GM12875 (cell line): ENCODE measurements at regions not wholly inside any gene's neighbourhood (a gene's known extent, or its start where the extent isn't known, plus 50 kb on each side); places are given as distances from the start of the nearest gene placed in this dataset.

Source experiments
- H3K4me3 ChIP-seq: one replicate; pipeline ENCODE4 v1.5.1; 2011; ENCODE audit warnings: low read depth, low read length, control low read depth
- TF ChIP-seq, protein P1 (sequence below): IDR thresholded peaks from 2 replicates; pipeline ENCODE4 v1.5.1; 2011; ENCODE audit warnings: low read depth, mild to moderate bottlenecking, control low read depth, inconsistent platforms, low read length, moderate library complexity, borderline replicate concordance; ENCODE audit not compliant: insufficient read depth

DNA sequence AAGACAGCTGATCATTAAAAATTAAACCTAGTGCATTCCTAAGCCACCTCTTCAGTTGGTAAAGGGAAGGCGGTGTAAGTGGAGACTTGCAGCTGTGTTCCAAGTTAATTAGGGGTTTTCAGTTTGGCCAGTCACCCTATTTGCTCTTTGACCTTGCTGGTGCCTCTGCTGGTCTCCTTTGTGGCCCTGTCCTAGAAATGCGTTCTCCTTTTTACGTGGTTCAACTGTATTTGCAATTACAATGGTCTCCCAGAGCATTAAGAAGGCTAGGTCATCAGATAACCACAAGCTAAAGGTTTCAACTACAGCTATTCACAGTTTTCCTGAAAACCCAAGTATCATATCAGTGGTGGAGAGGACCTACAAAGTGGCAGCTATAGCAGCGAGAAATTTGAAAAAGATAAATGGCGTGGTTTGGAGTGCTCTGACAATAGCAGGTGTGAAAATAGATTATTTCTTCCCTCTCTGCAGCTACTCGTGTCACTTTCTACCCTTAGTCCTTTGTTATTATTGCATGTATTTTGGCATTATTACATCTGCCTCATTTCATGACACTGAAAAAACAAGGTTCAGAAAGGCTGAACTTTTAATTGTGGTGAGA is 203.5 kb upstream of the TBC1D5 start:
- H3K4me3 ChIP-seq, result no peak overlapping the region
- TF ChIP-seq, protein P1, sequence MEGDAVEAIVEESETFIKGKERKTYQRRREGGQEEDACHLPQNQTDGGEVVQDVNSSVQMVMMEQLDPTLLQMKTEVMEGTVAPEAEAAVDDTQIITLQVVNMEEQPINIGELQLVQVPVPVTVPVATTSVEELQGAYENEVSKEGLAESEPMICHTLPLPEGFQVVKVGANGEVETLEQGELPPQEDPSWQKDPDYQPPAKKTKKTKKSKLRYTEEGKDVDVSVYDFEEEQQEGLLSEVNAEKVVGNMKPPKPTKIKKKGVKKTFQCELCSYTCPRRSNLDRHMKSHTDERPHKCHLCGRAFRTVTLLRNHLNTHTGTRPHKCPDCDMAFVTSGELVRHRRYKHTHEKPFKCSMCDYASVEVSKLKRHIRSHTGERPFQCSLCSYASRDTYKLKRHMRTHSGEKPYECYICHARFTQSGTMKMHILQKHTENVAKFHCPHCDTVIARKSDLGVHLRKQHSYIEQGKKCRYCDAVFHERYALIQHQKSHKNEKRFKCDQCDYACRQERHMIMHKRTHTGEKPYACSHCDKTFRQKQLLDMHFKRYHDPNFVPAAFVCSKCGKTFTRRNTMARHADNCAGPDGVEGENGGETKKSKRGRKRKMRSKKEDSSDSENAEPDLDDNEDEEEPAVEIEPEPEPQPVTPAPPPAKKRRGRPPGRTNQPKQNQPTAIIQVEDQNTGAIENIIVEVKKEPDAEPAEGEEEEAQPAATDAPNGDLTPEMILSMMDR, result no peak

DNA sequence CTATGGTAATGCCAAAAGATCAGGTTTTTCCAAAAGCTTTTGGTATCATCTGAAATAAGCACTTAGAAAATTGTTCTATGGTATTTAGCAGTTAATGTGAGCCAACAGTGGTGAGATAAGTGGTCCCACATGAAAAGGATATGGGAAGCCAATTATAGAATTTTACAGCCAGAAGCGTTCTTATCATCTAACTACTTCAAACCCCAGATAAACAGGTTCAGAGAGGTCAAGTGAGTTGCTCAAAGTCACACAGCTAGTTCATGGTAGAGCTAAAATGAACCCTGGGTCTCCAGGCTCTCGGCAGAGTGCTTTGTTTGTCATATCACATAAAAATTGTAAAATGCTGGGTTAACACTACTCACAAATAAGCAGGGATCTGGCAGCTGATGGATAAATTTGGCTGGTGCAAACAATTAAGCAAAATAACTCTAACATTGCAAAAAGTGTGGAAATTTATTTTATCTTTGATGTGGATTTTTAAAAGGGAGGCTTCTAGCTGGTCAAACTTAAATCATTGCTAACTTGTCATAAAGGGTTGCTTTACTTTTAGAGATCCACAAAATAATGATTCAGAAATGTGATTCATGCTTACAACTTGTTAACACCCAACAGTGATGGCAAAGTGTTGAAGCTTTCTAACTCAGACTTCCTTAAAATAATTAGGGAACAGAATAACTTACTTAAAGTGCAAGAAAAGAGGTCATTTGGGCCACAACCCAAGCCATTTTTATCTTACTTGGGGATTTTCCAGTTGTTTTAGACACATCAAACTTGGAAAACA is 202.8 kb upstream of the TBC1D5 start:
- H3K4me3 ChIP-seq, result no peak overlapping the region
- TF ChIP-seq, protein P1, result no peak

DNA sequence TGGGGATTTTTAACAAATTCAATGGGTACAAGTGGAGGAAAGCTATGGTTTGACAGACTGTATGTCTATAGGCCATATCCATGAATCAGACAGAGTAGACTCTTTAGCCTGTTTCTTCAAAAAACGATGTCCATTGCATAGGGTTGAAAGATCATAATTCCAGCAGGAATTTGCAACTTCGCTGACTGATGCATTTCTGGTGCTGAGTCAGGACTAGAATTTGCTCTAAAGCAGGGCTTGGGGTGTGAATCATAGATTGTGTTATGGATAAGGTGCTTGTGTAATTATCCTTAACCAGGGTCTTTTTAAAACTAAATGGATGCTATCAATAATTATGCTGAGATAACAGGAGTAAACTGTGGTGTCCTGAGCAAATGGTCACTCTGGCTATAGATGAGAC is 200.4 kb upstream of the TBC1D5 start:
- H3K4me3 ChIP-seq, result no peak overlapping the region
- TF ChIP-seq, protein P1, result no peak

- TF ChIP-seq, protein P1, result no peak
- H3K4me3 ChIP-seq, result no peak overlapping the region
These were observed 199.3 kb upstream of the TBC1D5 start for GRCh38 chr3:17941766-17942165.

DNA sequence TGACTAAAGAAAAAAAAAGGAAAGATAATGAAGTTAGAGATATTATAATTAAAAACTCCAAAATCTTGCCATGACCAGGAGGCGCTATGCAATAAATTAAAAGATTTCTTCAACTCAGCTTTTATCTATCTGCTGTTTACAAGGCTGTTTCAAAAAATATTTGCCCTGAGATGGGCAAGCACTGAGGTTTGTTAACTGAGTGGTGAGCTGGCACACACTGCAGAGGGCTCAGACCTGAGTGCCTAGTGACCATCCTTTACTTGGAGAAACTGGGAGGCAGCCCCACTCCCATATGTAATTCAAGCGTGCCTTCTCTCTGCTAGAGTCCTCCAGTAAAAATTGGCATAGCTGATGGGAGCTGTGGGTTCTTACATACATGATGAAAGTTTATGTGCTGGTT is 198.7 kb upstream of the TBC1D5 start:
- TF ChIP-seq, protein P1, result no peak
- H3K4me3 ChIP-seq, result no peak overlapping the region

GRCh38 chr3:17939157-17939556 is 196.7 kb upstream of the TBC1D5 start:
- TF ChIP-seq, protein P1, result no peak

DNA sequence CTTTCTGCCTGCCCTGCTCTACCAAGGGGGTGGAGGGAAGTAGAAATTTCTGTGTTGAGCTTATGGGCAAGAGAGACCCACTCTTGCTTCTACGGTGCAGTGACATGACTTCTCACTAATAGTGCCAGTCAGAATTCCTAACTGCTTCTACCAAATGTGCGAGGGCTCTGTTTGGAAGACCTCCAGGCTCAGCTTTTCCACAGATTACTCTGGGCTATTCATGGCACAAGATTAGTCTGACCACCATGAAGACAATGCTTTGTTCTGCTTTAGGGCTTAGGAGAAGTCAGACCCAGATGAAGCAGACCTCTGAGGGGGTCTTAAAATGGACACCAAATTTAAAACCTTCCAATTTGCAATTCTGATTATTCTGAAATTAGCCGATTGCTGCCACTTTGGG is 195.9 kb upstream of the TBC1D5 start:
- H3K4me3 ChIP-seq, result no peak overlapping the region
- TF ChIP-seq, protein P1, result no peak

More at GRCh38 chr3:17939157-17939556, 196.7 kb upstream of the TBC1D5 start:
- no peak overlapping the region for H3K4me3 ChIP-seq
